LNCaP clone FGC (cell line): ENCODE measurements at regions not wholly inside any gene's neighbourhood (a gene's known extent, or its start where the extent isn't known, plus 50 kb on each side); places are given as distances from the start of the nearest gene placed in this dataset.
"Not testable (repeated sequence)": the region's sequence is repeated elsewhere in the genome, so short reads cannot be mapped to it uniquely, and the experiment has no call there.

Source experiments
- DNase-seq: peaks from one replicate; pipeline ENCODE4 v3.0.0-alpha.2; 2011; ENCODE audit warnings: low read depth
- H3K4me3 ChIP-seq: 2 replicates; pipeline ENCODE4 v1.5.1; 2011; ENCODE audit warnings: mild to moderate bottlenecking, low read depth, low read length, control low read depth
- TF ChIP-seq, protein P1 (sequence below): IDR thresholded peaks from 2 replicates; pipeline ENCODE4 v1.5.1; 2012; ENCODE audit warnings: mild to moderate bottlenecking; ENCODE audit not compliant: control insufficient read depth, insufficient read depth; ENCODE audit errors: extremely low read depth

DNA sequence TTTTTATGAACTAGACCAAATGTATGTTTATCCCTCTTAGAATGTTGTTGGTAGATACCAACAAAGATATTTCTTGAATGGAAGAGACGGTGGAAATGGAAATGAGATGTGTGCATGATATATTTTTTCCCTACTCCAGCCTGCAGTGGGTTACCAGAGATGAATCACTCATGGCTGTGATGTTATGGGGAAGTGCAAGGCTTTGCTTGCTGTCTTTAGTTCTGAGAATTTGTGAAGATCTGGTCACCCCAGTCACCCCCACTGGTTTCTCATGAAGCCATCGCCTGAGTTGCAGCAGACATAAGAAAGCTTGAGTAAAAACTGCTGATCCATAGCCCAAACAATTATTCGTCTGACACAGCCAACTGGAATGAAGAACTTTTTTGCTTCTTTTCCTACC lies 78.1 kb upstream of the EOMES start:
- TF ChIP-seq, protein P1, sequence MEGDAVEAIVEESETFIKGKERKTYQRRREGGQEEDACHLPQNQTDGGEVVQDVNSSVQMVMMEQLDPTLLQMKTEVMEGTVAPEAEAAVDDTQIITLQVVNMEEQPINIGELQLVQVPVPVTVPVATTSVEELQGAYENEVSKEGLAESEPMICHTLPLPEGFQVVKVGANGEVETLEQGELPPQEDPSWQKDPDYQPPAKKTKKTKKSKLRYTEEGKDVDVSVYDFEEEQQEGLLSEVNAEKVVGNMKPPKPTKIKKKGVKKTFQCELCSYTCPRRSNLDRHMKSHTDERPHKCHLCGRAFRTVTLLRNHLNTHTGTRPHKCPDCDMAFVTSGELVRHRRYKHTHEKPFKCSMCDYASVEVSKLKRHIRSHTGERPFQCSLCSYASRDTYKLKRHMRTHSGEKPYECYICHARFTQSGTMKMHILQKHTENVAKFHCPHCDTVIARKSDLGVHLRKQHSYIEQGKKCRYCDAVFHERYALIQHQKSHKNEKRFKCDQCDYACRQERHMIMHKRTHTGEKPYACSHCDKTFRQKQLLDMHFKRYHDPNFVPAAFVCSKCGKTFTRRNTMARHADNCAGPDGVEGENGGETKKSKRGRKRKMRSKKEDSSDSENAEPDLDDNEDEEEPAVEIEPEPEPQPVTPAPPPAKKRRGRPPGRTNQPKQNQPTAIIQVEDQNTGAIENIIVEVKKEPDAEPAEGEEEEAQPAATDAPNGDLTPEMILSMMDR: no peak
- no peak overlapping the region for H3K4me3 ChIP-seq
- DNase-seq: no peak

DNA sequence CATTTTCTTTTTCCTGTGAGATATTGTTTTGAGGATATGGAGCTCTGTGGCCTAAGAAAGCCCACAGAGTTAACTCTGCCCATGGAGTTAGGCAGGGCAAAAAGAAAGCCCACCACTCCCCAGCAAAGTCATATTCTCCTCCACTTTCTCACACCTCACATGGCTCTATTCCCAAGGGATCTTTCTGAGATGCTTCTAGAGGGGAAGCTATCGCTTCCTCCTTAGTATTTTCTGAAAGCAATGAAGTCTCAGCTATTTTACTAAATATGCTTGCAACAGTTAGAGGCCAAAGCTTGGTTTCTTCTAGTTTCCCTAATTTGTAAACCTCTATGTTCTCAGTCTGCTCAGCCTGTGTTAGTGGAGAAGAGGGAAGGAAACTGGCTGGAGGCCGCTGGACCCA lies 80.3 kb upstream of the EOMES start:
- H3K4me3 ChIP-seq: no peak overlapping the region
- TF ChIP-seq, protein P1: no peak
- no peak for DNase-seq

DNA sequence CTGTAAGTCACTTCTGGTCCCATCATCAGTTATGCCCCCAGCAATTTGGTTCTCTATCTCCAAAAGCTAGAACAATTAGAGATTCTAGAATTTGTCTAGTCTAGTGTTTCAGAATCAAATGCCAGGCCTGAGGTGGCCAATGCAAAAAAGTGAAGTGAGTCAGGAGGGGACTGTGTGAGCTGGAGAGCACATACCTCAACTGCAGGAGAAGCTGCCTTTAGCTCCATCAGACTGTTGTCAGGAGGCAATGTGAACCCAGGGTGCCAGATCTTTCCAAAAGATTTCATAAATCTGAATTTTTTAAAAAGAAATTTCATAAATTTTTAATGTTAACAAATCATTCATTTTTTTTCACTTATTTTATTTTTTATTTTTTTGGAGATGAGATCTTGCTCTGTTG lies 80.7 kb upstream of the EOMES start:
- TF ChIP-seq, protein P1: no peak

DNA sequence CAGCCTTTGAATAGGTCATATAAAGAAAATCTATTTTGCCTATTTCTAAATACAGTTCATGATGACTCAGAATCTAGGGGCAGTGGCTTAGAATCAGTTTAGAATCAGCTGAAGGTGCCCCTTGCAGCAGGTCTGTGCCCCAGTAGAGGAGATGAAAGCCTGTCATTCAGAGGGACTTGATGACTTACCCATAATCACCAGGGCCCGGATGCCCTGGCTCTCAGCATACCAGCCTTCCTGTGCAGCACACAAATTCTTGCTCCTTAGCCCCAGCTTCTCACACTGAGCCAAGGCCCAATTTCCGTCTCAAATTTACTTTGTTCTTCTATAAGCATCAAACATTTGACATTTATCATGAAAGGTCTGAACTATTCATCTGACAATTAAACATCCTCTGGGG lies 83.2 kb upstream of the EOMES start:
- no peak for DNase-seq
- H3K4me3 ChIP-seq: no peak overlapping the region
- TF ChIP-seq, protein P1: no peak

More for the DNA sequence above, 80.7 kb upstream of the EOMES start:
- no peak overlapping the region for H3K4me3 ChIP-seq
- DNase-seq: no peak

DNA sequence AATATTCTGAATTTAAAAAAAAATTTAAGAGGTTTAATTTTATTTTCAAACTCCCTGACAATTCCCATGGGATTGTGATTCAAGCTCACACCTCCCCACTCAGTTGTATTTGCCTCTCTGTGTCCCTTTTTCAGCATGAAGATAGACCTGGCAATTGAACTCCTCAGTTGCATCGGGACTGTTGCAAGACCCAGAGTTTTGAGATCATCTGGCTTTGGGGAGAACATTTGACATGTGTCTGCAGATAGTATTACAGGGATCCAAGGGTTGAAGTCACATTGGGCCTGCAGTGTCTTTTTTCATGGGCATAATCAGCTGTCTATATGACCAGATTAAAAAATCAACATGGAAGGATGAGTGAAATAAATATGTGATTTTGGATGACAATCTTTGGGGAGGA lies 91.1 kb upstream of the EOMES start:
- no peak for DNase-seq
- TF ChIP-seq, protein P1: no peak
- no peak overlapping the region for H3K4me3 ChIP-seq

DNA sequence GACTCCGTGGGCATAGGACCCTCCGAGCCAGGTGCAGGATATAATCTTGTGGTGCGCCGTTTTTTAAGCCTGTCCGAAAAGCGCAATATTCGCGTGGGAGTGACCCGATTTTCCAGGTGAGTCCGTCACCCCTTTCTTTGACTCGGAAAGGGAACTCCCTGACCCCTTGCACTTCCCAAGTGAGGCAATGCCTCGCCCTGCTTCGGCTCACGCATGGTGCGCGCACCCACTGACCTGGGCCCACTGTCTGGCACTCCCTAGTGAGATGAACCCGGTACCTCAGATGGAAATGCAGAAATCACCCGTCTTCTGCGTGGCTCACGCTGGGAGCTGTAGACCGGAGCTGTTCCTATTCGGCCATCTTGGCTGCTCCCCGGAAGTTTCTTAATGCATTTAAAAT lies 99.5 kb upstream of the EOMES start:
- not testable (repeated sequence) for H3K4me3 ChIP-seq, DNase-seq

DNA sequence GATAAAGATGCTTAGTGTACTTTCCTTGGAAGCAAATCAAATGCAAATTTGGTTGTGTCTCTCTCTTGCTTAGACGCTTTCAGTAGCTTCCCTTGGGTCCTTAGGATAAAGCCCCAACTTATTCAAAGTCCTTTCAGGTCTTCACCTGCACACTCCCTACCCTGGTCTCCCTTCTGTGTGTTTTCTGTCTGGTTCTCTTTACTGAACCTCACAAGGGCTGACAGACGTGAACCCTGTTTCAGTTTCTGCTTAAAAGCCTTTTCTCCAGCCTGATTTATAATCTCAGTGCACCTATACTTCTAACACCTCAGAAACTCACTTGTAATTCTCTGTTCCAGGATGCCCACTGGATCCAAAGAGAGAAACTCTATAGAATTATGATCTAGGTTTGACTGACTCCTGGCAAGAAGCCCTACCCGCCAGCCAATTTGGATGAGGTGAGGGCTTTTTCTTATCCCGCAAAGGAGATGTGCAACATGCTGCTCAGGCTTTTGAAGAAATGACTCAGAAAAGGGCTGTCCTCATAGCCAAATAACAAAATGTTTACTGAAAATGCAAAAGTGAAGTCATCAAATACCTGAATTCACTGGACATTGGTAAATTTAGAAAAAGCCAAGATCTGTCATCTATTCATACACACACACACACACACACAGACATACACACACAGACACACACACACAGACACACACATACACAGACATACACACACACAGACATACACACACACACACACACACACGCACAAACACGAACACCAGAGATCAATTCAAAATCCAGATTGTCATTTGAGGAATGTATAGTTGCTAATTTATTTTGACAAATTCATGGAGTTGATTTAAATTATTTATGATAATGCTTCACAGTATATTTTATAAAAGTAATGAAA lies 102.4 kb upstream of the EOMES start:
- TF ChIP-seq, protein P1: no peak
- DNase-seq: no peak
- no peak overlapping the region for H3K4me3 ChIP-seq
